HepG2 (cell line): ENCODE measurements at regions not wholly inside any gene's neighbourhood (a gene's known extent, or its start where the extent isn't known, plus 50 kb on each side); places are given as distances from the start of the nearest gene placed in this dataset.

Source experiments
- ATAC-seq: fragments of 200-7000 bp; cut with Tn5 transposase; 3 replicates; pipeline ENCODE4 v1.9.1; 2020; ENCODE audit warnings: mild to moderate bottlenecking, moderate library complexity
- BruUV-seq: library from RNA; stranded (reverse); fragments of 400-500 nt; replicated peaks from 2 replicates; lab custom pipeline; 2021; lab: Mats Ljungman, UMichigan
- CTCF ChIA-PET: fragments of 300-600 bp; formaldehyde crosslinking; extraction: SDS; loops from one replicate; lab custom pipeline; 2021; ENCODE audit warnings: low total read pairs, inconsistent platforms, low intra/inter-chr PET ratio; lab: Yijun Ruan, JAX
- POLR2A ChIA-PET: fragments of 350-600 bp; sonication (Branson Sonifier 250); formaldehyde crosslinking; loops from one replicate; lab custom pipeline; 2020; ENCODE audit warnings: antibody characterized with exemption, inconsistent platforms; lab: Yijun Ruan, JAX
- DNase-seq: peaks from one replicate; pipeline ENCODE4 v3.0.0-alpha.2; 2015; ENCODE audit warnings: low spot score
- FAIRE-seq: peaks from 3 replicates; lab custom pipeline; 2011; peaks lifted over from hg19 to GRCh38; lab: Jason Lieb, UNC
- H2AFZ ChIP-seq: one replicate; pipeline ENCODE4 v1.6.1; 2011; ENCODE audit warnings: low read length, inconsistent platforms
- H3K27ac ChIP-seq: fragments of 300-600 bp; 3 replicates; pipeline ENCODE4 v1.8.0; 2011; ENCODE audit warnings: mixed run types, mild to moderate bottlenecking, mixed read lengths, low read length, inconsistent platforms; ENCODE audit not compliant: insufficient read depth; ENCODE audit errors: extremely low read length
- H3K27me3 ChIP-seq, 2 experiments: fragments of 200-600 bp in 1 of 2; 2 replicates in 1 of 2; 3 replicates in 1 of 2; pipeline versions ENCODE4 v1.6.0 to v1.8.0; 2011; ENCODE audit warnings: low read length in 2 of 2, mild to moderate bottlenecking in 2 of 2, moderate library complexity in 2 of 2, inconsistent platforms in 1 of 2; ENCODE audit not compliant: insufficient read depth in 2 of 2, control insufficient read depth in 1 of 2
- H3K36me3 ChIP-seq, 2 experiments: fragments of 200-600 bp in 1 of 2; replicated peaks in 1 of 2; 2 replicates in 1 of 2; 3 replicates in 1 of 2; pipeline versions ENCODE4 v1.5.1 to v1.8.0; 2011; ENCODE audit warnings: low read length in 2 of 2, inconsistent platforms in 1 of 2; ENCODE audit not compliant: insufficient read depth in 2 of 2, control insufficient read depth in 1 of 2
- H3K4me1 ChIP-seq: 2 replicates; pipeline ENCODE4 v1.5.1; 2012; ENCODE audit warnings: low read length, inconsistent platforms; ENCODE audit not compliant: insufficient read depth
- H3K4me2 ChIP-seq: 2 replicates; pipeline ENCODE4 v1.6.0; 2011; ENCODE audit warnings: low read depth, low read length, inconsistent platforms
- H3K4me3 ChIP-seq, 3 experiments: fragments of 200-600 bp in 1 of 3; sonication (generic), shearing (Covaris generic) in 1 of 3; replicated peaks in 1 of 3; 2 replicates each; pipeline ENCODE4 v1.5.1; 2011 to 2016; ENCODE audit warnings: low read length in 3 of 3, inconsistent platforms in 2 of 3, low read depth in 2 of 3, mild to moderate bottlenecking in 2 of 3, control low read depth in 1 of 3, mixed read lengths in 1 of 3; ENCODE audit not compliant: insufficient read depth in 1 of 3
- H3K79me2 ChIP-seq: one replicate; pipeline ENCODE4 v1.6.1; 2011; ENCODE audit warnings: low read length, inconsistent platforms; ENCODE audit not compliant: insufficient read depth
- H3K9ac ChIP-seq: 2 replicates; pipeline ENCODE4 v1.6.0; 2011; ENCODE audit warnings: mild to moderate bottlenecking, low read depth, low read length, inconsistent platforms; ENCODE audit not compliant: insufficient read depth
- H3K9me3 ChIP-seq: 2 replicates; pipeline ENCODE4 v1.5.1; 2012; ENCODE audit warnings: mild to moderate bottlenecking, low read length
- H4K20me1 ChIP-seq: 2 replicates; pipeline ENCODE4 v1.6.0; 2011; ENCODE audit warnings: inconsistent platforms, mild to moderate bottlenecking, low read length, moderate library complexity; ENCODE audit not compliant: insufficient read depth
- GABPB1 ChIP-seq: IDR thresholded peaks from 2 replicates; pipeline ENCODE4 v1.6.1; 2016; ENCODE audit warnings: mild to moderate bottlenecking, missing genetic modification reagents, moderate library complexity, missing compliant biosample characterization
- RFX3 ChIP-seq: IDR thresholded peaks from 2 replicates; pipeline ENCODE4 v1.6.1; 2016; ENCODE audit warnings: missing biosample characterization, missing genetic modification reagents
- TCF7 ChIP-seq: sonication (generic); IDR thresholded peaks from 2 replicates; pipeline ENCODE4 v1.6.1; 2016; ENCODE audit warnings: antibody characterized with exemption, low read depth
- ZNF441 ChIP-seq: sonication (generic); formaldehyde crosslinking; IDR thresholded peaks from 2 replicates; pipeline ENCODE4 v1.7.0; 2021; ENCODE audit warnings: missing genetic modification reagents, borderline replicate concordance
- ZNF619 ChIP-seq: sonication (generic); formaldehyde crosslinking; IDR thresholded peaks from 2 replicates; pipeline ENCODE4 v1.4.0; 2020; ENCODE audit warnings: mild to moderate bottlenecking, missing genetic modification reagents
- ZNF776 ChIP-seq: sonication (generic); formaldehyde crosslinking; IDR thresholded peaks from 2 replicates; pipeline ENCODE4 v1.4.0; 2020; ENCODE audit warnings: mild to moderate bottlenecking, missing genetic modification reagents
- WGBS: methylation state at CpG from one replicate; pipeline ENCODE4 v1.1.6; 2017; ENCODE audit warnings: low lambda C conversion rate; 5-methylcytosine and 5-hydroxymethylcytosine counted together
- in situ Hi-C: cut with HindIII; loops from 2 replicates; pipeline ENCODE4 v1.10.0; 2017; ENCODE audit warnings: low pct_unique_long_range_greater_than_20kb; ENCODE audit not compliant: extremely low pct_ligation_motif_present
- intact Hi-C: fragments of 100-400 bp; cut with micrococcal nuclease; formaldehyde crosslinking; loops from one replicate; pipeline ENCODE4 v1.10.0; 2022; ENCODE audit not compliant: unreplicated experiment
- TF ChIP-seq, protein P1 (sequence below): sonication (generic); formaldehyde crosslinking; IDR thresholded peaks from 2 replicates; pipeline ENCODE4 v1.4.0; 2020; ENCODE audit warnings: missing genetic modification reagents, low read depth, mild to moderate bottlenecking, borderline replicate concordance
- TF ChIP-seq, protein P2 (sequence below): sonication (generic); formaldehyde crosslinking; IDR thresholded peaks from 2 replicates; pipeline ENCODE4 v1.8.0; 2022; ENCODE audit warnings: mild to moderate bottlenecking, missing genetic modification reagents, borderline replicate concordance
- TF ChIP-seq, protein P3 (sequence below): sonication (generic); formaldehyde crosslinking; IDR thresholded peaks from 2 replicates; pipeline ENCODE4 v1.5.0; 2020; ENCODE audit warnings: mild to moderate bottlenecking, missing genetic modification reagents, borderline replicate concordance
- TF ChIP-seq, protein P4 (sequence below): sonication (generic); formaldehyde crosslinking; IDR thresholded peaks from 2 replicates; pipeline ENCODE4 v1.5.0; 2020; ENCODE audit warnings: mild to moderate bottlenecking, missing genetic modification reagents, moderate library complexity
- TF ChIP-seq, protein P5 (sequence below): sonication (generic); formaldehyde crosslinking; IDR thresholded peaks from 2 replicates; pipeline ENCODE4 v1.4.0; 2020; ENCODE audit warnings: missing genetic modification reagents
- TF ChIP-seq, protein P6 (sequence below): sonication (generic); formaldehyde crosslinking; IDR thresholded peaks from 2 replicates; pipeline ENCODE4 v1.4.0; 2020; ENCODE audit warnings: mild to moderate bottlenecking, missing genetic modification reagents
- TF ChIP-seq, protein P7 (sequence below): sonication (generic); formaldehyde crosslinking; IDR thresholded peaks from 2 replicates; pipeline ENCODE4 v1.4.0; 2020; ENCODE audit warnings: missing genetic modification reagents

DNA sequence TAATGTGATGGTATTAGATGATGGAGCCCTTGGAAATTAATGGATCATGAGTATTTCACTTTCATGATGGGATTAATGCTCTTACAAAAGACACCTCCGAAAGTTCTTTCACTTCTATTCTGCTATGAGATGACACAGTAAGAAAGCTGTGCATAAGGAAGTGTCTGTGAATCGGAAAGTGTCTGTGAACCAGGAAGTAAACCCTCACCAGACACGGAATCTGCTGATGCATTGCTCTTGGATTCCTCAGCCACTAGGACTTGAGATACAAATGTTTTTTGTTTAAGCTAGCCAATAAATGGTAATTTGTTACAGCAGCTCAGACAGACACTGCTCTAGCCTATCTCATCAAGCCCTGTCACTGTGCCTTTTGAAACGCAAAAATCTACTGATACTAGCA, 440.4 kb upstream of the PRR20A start:
- Histone ChIP-seq H3K4me2 (no peak overlapping the region), H3K27me3 (no peaks in the 10 kb centered on the region), H3K9me3 (peaks cover 48% of the 10 kb centered on the region), H2AFZ (no peak overlapping the region), H3K4me1 (no peaks in the 10 kb centered on the region), H3K4me3 (no peak overlapping the region), H3K27ac (no peak overlapping the region), H3K36me3 (no peaks in the 10 kb centered on the region), H3K79me2 (no peaks in the 10 kb centered on the region), H3K9ac (no peak overlapping the region), H4K20me1 (no peaks in the 10 kb centered on the region)
- CTCF ChIA-PET, result no interaction called here
- ATAC-seq (no peak), FAIRE-seq (no peak), DNase-seq (no peak)
- WGBS, result 27% methylated on average over 4 of the region's 4 CpGs
- in situ Hi-C loops (no loop called here), intact Hi-C loops (no loop called here)
- POLR2A ChIA-PET, result no interaction called here
- BruUV-seq, result no TSS peak
- TF ChIP-seq GABPB1 (CRISPR knock-in tag), result no peak
- TF ChIP-seq, protein P1, sequence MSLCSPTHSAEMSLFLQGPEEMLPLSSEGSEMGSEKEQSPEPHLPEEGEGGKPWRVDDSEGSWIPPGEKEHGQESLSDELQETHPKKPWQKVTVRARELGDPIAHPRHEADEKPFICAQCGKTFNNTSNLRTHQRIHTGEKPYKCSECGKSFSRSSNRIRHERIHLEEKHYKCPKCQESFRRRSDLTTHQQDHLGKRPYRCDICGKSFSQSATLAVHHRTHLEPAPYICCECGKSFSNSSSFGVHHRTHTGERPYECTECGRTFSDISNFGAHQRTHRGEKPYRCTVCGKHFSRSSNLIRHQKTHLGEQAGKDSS (CRISPR knock-in tag), result no peak
- TF ChIP-seq, protein P2, sequence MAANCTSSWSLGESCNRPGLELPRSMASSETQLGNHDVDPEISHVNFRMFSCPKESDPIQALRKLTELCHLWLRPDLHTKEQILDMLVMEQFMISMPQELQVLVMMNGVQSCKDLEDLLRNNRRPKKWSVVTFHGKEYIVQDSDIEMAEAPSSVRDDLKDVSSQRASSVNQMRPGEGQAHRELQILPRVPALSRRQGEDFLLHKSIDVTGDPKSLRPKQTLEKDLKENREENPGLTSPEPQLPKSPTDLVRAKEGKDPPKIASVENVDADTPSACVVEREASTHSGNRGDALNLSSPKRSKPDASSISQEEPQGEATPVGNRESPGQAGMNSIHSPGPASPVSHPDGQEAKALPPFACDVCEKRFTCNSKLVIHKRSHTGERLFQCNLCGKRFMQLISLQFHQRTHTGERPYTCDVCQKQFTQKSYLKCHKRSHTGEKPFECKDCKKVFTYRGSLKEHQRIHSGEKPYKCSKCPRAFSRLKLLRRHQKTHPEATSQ (CRISPR knock-in tag), result no peak
- TF ChIP-seq ZNF776 (CRISPR knock-in tag), result no peak
- TF ChIP-seq, protein P3, sequence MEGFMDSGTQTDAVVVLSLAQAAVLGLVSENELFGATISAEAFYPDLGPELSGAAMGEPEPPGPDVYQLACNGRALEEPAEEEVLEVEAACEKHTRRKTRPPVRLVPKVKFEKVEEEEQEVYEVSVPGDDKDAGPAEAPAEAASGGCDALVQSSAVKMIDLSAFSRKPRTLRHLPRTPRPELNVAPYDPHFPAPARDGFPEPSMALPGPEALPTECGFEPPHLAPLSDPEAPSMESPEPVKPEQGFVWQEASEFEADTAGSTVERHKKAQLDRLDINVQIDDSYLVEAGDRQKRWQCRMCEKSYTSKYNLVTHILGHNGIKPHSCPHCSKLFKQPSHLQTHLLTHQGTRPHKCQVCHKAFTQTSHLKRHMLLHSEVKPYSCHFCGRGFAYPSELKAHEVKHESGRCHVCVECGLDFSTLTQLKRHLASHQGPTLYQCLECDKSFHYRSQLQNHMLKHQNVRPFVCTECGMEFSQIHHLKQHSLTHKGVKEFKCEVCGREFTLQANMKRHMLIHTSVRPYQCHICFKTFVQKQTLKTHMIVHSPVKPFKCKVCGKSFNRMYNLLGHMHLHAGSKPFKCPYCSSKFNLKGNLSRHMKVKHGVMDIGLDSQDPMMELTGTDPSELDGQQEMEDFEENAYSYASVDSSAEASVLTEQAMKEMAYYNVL (CRISPR knock-in tag), result no peak
- TF ChIP-seq ZNF619, result no peak
- TF ChIP-seq, protein P4, sequence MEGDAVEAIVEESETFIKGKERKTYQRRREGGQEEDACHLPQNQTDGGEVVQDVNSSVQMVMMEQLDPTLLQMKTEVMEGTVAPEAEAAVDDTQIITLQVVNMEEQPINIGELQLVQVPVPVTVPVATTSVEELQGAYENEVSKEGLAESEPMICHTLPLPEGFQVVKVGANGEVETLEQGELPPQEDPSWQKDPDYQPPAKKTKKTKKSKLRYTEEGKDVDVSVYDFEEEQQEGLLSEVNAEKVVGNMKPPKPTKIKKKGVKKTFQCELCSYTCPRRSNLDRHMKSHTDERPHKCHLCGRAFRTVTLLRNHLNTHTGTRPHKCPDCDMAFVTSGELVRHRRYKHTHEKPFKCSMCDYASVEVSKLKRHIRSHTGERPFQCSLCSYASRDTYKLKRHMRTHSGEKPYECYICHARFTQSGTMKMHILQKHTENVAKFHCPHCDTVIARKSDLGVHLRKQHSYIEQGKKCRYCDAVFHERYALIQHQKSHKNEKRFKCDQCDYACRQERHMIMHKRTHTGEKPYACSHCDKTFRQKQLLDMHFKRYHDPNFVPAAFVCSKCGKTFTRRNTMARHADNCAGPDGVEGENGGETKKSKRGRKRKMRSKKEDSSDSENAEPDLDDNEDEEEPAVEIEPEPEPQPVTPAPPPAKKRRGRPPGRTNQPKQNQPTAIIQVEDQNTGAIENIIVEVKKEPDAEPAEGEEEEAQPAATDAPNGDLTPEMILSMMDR (CRISPR knock-in tag), result no peak
- TF ChIP-seq, protein P5, sequence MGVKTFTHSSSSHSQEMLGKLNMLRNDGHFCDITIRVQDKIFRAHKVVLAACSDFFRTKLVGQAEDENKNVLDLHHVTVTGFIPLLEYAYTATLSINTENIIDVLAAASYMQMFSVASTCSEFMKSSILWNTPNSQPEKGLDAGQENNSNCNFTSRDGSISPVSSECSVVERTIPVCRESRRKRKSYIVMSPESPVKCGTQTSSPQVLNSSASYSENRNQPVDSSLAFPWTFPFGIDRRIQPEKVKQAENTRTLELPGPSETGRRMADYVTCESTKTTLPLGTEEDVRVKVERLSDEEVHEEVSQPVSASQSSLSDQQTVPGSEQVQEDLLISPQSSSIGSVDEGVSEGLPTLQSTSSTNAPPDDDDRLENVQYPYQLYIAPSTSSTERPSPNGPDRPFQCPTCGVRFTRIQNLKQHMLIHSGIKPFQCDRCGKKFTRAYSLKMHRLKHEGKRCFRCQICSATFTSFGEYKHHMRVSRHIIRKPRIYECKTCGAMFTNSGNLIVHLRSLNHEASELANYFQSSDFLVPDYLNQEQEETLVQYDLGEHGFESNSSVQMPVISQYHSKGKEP (CRISPR knock-in tag), result no peak
- TF ChIP-seq ZNF441 (CRISPR knock-in tag), result no peak
- TF ChIP-seq TCF7, result no peak
- TF ChIP-seq, protein P6, sequence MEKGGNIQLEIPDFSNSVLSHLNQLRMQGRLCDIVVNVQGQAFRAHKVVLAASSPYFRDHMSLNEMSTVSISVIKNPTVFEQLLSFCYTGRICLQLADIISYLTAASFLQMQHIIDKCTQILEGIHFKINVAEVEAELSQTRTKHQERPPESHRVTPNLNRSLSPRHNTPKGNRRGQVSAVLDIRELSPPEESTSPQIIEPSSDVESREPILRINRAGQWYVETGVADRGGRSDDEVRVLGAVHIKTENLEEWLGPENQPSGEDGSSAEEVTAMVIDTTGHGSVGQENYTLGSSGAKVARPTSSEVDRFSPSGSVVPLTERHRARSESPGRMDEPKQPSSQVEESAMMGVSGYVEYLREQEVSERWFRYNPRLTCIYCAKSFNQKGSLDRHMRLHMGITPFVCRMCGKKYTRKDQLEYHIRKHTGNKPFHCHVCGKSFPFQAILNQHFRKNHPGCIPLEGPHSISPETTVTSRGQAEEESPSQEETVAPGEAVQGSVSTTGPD (CRISPR knock-in tag), result no peak
- TF ChIP-seq, protein P7, sequence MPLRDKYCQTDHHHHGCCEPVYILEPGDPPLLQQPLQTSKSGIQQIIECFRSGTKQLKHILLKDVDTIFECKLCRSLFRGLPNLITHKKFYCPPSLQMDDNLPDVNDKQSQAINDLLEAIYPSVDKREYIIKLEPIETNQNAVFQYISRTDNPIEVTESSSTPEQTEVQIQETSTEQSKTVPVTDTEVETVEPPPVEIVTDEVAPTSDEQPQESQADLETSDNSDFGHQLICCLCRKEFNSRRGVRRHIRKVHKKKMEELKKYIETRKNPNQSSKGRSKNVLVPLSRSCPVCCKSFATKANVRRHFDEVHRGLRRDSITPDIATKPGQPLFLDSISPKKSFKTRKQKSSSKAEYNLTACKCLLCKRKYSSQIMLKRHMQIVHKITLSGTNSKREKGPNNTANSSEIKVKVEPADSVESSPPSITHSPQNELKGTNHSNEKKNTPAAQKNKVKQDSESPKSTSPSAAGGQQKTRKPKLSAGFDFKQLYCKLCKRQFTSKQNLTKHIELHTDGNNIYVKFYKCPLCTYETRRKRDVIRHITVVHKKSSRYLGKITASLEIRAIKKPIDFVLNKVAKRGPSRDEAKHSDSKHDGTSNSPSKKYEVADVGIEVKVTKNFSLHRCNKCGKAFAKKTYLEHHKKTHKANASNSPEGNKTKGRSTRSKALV (CRISPR knock-in tag), result no peak
- no peak for TF ChIP-seq RFX3 (CRISPR knock-in tag)
